GM12873 (cell line): ENCODE measurements at regions not wholly inside any gene's neighbourhood (a gene's known extent, or its start where the extent isn't known, plus 50 kb on each side); places are given as distances from the start of the nearest gene placed in this dataset.

ENCODE experiments used
- CTCF ChIP-seq: IDR thresholded peaks from 2 replicates; pipeline ENCODE4 v1.5.1; 2012; ENCODE audit warnings: low read depth, mild to moderate bottlenecking, moderate library complexity, low read length, control low read depth; ENCODE audit not compliant: insufficient read depth; ENCODE audit errors: missing control alignments

- TF ChIP-seq CTCF = no peak
Observed at GRCh38 chr14:98297567-98297966, 974.4 kb downstream of the BCL11B start.

GRCh38 chr14:98298481-98299244 is 973.3 kb downstream of the BCL11B start:
- no peak for TF ChIP-seq CTCF

- TF ChIP-seq CTCF = no peak
Observed at GRCh38 chr14:98301681-98302080, 970.3 kb downstream of the BCL11B start.

- no peak for TF ChIP-seq CTCF
Observed at GRCh38 chr14:98304574-98304973, 967.4 kb downstream of the BCL11B start.

GRCh38 chr14:98309591-98309990 is 962.4 kb downstream of the BCL11B start:
- TF ChIP-seq CTCF = no peak

GRCh38 chr14:98312006-98312405 is 960.0 kb downstream of the BCL11B start:
- no peak for TF ChIP-seq CTCF

- no peak for TF ChIP-seq CTCF
Observed at GRCh38 chr14:98321841-98322240, 950.2 kb downstream of the BCL11B start.

GRCh38 chr14:98323836-98324235 is 948.2 kb downstream of the BCL11B start:
- TF ChIP-seq CTCF = no peak
